DMS153 (cell line): ENCODE measurements at regions not wholly inside any gene's neighbourhood (a gene's known extent, or its start where the extent isn't known, plus 50 kb on each side); places are given as distances from the start of the nearest gene placed in this dataset.
"Not testable (repeated sequence)": the region's sequence is repeated elsewhere in the genome, so short reads cannot be mapped to it uniquely, and the experiment has no call there.

Experiments
- DNase-seq: peaks from one replicate; lab custom pipeline; 2025; lab: John Stamatoyannopoulos, UW

DNA sequence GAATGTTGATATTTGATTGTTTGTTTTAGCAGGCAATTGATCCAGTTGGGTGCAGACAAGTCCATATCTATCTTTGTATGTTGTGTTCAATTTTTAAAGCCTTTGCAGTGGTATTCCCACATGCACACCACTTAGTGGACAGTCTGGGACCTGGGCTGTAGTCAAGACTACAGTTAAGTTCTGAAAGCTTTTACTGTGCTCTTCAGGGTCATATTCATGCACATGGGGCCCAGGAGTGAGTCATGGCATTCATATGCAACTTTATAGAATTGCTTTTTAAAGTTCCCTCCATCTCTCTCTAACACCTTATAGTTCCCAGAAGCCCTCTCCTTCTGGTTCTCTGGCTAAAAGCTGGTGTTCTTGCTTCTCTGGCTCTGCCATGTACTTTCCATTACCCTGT lies 228.2 kb upstream of the CCNH start:
- no peak for DNase-seq

GRCh38 chr5:87627363-87627762 lies 214.6 kb upstream of the CCNH start:
- DNase-seq, result no peak

- DNase-seq, result no peak
Measured at GRCh38 chr5:87608385-87608784, 195.7 kb upstream of the CCNH start.

- DNase-seq, result no peak
Measured at GRCh38 chr5:87605663-87606062, 192.9 kb upstream of the CCNH start.

DNA sequence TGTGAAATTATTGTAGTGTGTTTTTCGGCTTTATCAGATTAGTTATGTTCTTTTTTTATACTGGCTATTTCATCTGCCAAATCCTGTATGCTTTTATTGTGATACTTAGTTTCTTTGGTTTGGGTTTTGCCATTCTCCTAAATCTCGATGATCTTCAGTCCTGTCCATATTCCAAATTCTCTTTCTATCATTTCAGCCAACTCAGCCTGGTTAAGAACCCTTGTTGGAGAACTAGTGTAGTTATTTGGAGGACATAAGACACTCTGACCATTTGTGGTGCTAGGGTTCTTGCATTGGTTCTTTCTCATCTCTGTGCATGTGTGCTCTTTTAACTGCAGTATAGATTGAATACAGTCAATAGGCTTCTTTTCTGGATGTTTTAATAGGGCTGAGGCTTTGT lies 187.0 kb upstream of the CCNH start:
- DNase-seq, result no peak

- DNase-seq, result no peak
Measured at GRCh38 chr5:87598460-87598859, 185.7 kb upstream of the CCNH start.

DNA sequence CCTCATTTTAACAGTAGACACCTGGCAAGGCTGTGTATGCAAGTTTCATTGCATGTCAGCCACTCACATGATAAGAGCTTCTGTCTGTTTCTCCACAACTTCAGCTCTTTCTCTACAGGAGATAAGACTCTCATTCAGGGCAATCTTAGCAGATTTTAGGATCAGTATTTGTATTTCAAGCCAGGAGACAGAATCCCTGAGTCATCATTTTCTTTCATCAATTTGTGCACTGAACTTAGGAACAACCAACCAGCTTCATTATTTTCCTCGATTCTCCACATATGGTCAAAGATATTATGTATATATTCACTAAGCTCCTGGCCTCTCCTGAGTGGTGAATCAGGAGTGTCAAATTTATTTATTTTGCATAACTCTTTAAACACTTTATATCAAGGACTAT lies 181.8 kb upstream of the CCNH start:
- DNase-seq, result no peak

GRCh38 chr5:87589587-87589986 lies 176.9 kb upstream of the CCNH start:
- DNase-seq, result no peak

GRCh38 chr5:87588316-87588715 lies 175.6 kb upstream of the CCNH start:
- DNase-seq, result no peak

DNA sequence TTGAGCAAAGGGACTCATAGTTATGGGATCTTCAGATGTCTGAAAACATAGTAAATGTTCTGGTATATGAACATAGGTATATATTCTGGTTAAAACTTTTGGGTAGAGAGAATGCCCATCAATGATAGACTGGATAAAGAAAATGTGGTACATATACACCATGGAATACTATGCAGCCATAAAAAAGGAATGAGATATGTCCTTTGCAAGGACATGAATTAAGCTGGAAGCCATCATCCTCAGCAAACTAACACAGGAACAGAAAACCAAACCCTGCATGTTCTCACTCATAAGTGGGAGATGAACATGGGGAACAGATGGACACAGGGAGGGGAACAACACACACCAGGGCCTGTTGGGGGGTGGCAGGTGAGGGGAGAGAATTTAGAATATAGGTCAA lies 171.0 kb upstream of the CCNH start:
- not testable (repeated sequence) for DNase-seq

DNA sequence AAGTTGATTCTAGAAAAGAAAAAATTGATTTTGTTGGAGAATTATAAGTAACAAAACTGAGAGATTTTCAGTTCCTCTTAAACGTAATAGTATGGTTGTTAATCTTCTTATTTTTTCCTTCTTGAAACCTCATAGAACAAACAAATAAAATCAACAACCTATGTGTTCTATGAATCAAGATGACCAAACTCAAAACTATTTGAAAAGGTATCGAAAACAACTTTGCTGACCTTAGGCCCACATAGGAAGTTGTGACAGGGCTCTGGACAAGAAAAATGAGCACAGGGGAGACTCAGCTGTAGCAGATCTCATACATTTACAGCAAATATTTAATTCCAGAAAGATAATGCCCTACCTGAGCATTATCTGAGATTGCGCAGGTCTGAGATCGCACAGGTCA lies 169.4 kb upstream of the CCNH start:
- no peak for DNase-seq

- DNase-seq, result no peak
Measured at GRCh38 chr5:87581661-87582060, 168.9 kb upstream of the CCNH start.

DNA sequence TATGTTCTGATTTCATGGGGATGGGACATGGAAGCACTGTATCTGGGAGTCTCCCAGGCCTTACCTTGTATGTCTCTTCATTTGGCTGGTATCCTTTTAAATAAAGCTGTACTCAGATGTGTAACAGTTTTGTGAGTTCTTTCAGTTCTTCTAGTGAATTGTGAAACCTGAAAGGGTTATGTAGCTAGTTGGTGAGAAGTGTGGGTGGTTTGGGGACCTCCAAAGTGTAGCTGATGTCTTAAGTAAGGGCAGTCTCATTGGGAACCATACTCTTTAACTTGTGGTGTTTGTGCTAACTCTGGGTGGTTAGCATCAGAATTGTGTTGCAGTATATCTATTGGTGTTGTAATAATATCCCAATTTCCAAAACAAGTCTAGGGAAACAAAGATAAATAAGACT lies 166.9 kb upstream of the CCNH start:
- DNase-seq, result no peak

- DNase-seq, result no peak
Measured at GRCh38 chr5:87576867-87577266, 164.1 kb upstream of the CCNH start.

DNA sequence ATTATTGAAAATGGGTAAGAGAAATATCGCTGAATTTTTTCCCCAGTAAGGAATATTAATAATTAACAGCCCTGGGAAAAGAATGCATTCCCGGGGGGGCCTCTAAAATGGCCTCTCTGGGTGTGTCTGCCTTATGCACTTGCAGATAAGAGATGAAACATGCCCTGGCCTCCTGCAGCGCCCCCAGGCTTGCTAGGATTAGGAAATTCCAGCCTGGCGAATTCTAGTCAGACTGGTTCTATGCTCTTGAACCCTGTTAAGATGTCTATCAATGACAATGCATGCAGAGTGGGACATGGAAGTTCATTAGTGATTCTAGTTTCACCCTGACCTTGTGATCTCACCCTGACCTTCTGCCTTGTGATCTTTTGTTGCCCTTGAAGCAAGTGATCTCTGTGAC lies 163.6 kb upstream of the CCNH start:
- not testable (repeated sequence) for DNase-seq

GRCh38 chr5:87574106-87574505 lies 161.4 kb upstream of the CCNH start:
- no peak for DNase-seq

GRCh38 chr5:87572611-87573010 lies 159.9 kb upstream of the CCNH start:
- DNase-seq, result no peak

- DNase-seq, result no peak
Measured at GRCh38 chr5:87572090-87572489, 159.4 kb upstream of the CCNH start.

DNA sequence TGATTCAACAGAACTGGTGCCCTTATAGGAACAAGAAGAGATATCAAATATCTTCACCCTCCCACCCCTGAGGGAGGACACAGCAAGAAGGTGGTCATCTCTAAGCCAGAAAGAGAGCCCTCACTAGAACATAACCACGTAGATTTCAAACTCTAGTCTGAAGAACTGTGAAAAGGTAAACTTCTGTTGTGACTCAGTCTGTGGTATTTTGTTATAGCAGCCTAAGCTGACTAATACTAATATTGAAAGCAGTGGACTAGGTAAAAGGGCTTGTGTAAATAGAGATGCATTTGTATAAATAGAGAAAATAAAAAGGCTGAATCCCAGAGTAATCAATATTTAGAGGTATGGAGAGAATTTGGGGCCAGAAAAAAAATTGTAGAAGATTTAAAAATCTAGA lies 157.6 kb upstream of the CCNH start:
- DNase-seq, result no peak

GRCh38 chr5:87562068-87562467 lies 149.3 kb upstream of the CCNH start:
- no peak for DNase-seq

- DNase-seq, result no peak
Measured at GRCh38 chr5:87560528-87560927, 147.8 kb upstream of the CCNH start.

- DNase-seq, result no peak
Measured at GRCh38 chr5:87551911-87552310, 139.2 kb upstream of the CCNH start.

DNA sequence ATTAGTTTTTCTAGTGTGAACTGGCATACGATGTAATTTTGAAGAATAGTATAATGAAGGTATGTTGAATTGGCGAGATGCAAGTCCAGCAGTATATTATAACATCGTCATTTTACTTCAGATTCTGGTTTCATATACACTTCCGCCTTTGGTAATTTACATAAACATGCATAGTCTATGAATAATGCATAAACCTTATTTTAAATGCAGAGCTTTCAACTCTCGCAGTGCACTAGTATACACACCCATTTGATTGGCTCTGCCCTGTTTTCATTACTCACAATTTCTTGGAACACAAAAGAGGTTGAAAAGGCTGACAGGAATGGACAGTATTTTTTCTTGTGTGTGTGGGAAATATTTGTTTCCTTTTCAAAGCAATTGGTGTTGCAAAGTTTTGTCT lies 128.9 kb upstream of the CCNH start:
- DNase-seq, result no peak

- DNase-seq, result no peak
Measured at GRCh38 chr5:87541033-87541432, 128.3 kb upstream of the CCNH start.

DNA sequence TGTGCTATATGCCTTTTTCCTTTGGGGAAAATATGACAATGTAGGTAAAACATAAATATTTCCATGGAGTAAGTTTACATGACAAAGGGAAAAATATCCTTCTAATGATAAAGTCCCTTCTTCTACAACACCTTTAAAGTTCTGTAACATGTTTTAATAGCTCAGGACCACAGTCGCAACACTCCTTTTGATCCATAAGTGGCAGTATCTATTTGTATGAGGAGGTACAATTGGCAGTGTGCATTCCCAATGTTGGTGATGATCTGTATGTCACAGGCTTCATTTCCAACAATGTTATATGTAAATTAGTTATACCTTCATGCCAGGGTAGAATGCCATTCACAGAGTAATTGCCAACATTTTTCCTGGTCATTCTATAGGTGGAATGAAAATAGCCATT lies 127.1 kb upstream of the CCNH start:
- no peak for DNase-seq
